ENCODE measurements at regions not wholly inside any gene's neighbourhood (a gene's known extent, or its start where the extent isn't known, plus 50 kb on each side); places are given as distances from the start of the nearest gene placed in this dataset.

- DNase-seq (ENCODE audit: low read depth) = no peak
- no peak for TF ChIP-seq CTCF (IDR thresholded peaks at IDR 0.05; ENCODE audit: insufficient read depth, low read depth, low read length, missing control alignments)
These were observed 99.9 kb upstream of the PROX1 start for GRCh38 chr1:213887842-213888241.

GRCh38 chr1:213891989-213892902, 95.5 kb upstream of the PROX1 start:
- DNase-seq (ENCODE audit: low read depth) = no peak
- no peak for TF ChIP-seq CTCF (IDR thresholded peaks at IDR 0.05; ENCODE audit: insufficient read depth, low read depth, low read length, missing control alignments)
- H3K4me3 ChIP-seq (ENCODE audit: low read depth, low read length) = no peak overlapping the region

More at GRCh38 chr1:213887842-213888241, 99.9 kb upstream of the PROX1 start:
- H3K4me3 ChIP-seq (ENCODE audit: low read depth, low read length) = no peak overlapping the region

GRCh38 chr1:213898684-213899083, 89.1 kb upstream of the PROX1 start:
- no peak for DNase-seq (ENCODE audit: low read depth)

GRCh38 chr1:213899413-213899812, 88.4 kb upstream of the PROX1 start:
- DNase-seq (ENCODE audit: low read depth) = no peak
- TF ChIP-seq CTCF (IDR thresholded peaks at IDR 0.05; ENCODE audit: insufficient read depth, low read depth, low read length, missing control alignments) = no peak
- no peak overlapping the region for H3K4me3 ChIP-seq (ENCODE audit: low read depth, low read length)

More at GRCh38 chr1:213898684-213899083, 89.1 kb upstream of the PROX1 start:
- H3K4me3 ChIP-seq (ENCODE audit: low read depth, low read length) = no peak overlapping the region
- TF ChIP-seq CTCF (IDR thresholded peaks at IDR 0.05; ENCODE audit: insufficient read depth, low read depth, low read length, missing control alignments) = no peak

GRCh38 chr1:213905344-213905743, 82.4 kb upstream of the PROX1 start:
- no peak for DNase-seq (ENCODE audit: low read depth)
- H3K4me3 ChIP-seq (ENCODE audit: low read depth, low read length) = no peak overlapping the region
- TF ChIP-seq CTCF (IDR thresholded peaks at IDR 0.05; ENCODE audit: insufficient read depth, low read depth, low read length, missing control alignments) = no peak

GRCh38 chr1:213908521-213908920, 79.3 kb upstream of the PROX1 start:
- H3K4me3 ChIP-seq (ENCODE audit: low read depth, low read length) = no peak overlapping the region
- DNase-seq (ENCODE audit: low read depth) = no peak

More at GRCh38 chr1:213908521-213908920, 79.3 kb upstream of the PROX1 start:
- TF ChIP-seq CTCF (IDR thresholded peaks at IDR 0.05; ENCODE audit: insufficient read depth, low read depth, low read length, missing control alignments) = no peak

Measured in GM12865 (cell line).